Fibroblast of the aortic adventitia (primary cell): ENCODE measurements at regions not wholly inside any gene's neighbourhood (a gene's known extent, or its start where the extent isn't known, plus 50 kb on each side); places are given as distances from the start of the nearest gene placed in this dataset.
"Not testable (repeated sequence)": the region's sequence is repeated elsewhere in the genome, so short reads cannot be mapped to it uniquely, and the experiment has no call there.

ENCODE experiments used
- DNase-seq: peaks from one replicate; pipeline ENCODE4 v3.0.0-alpha.2; 2010; ENCODE audit warnings: low read depth
- H3K4me3 ChIP-seq: 2 replicates; pipeline ENCODE4 v1.5.1; 2011; ENCODE audit warnings: low read depth, mild to moderate bottlenecking, control low read depth, low read length, moderate library complexity
- TF ChIP-seq, protein P1 (sequence below): IDR thresholded peaks from 2 replicates; pipeline ENCODE4 v1.5.1; 2011; ENCODE audit warnings: mild to moderate bottlenecking, low read length, control low read depth, inconsistent platforms; ENCODE audit not compliant: insufficient read depth

DNA sequence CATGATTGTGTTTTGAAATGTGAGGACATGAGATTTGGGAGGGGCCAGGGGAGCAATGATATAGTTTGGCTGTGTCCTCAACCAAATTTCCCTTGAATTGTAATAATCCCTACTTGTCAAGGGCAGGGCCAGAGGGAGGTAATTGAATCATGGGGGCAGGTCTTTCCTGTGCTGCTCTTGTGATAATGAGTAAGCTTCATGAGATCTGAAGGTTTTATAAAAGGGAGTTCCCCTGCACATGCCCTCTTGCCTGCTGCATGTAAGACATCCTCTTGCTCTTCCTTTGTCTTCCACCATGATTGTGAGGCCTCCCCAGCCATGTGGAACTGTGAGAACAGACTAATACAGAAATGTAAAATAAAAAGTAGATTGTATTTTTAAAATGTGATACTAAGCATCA lies 1294.9 kb downstream of the ADGRL3 start:
- no peak overlapping the region for H3K4me3 ChIP-seq
- TF ChIP-seq, protein P1, sequence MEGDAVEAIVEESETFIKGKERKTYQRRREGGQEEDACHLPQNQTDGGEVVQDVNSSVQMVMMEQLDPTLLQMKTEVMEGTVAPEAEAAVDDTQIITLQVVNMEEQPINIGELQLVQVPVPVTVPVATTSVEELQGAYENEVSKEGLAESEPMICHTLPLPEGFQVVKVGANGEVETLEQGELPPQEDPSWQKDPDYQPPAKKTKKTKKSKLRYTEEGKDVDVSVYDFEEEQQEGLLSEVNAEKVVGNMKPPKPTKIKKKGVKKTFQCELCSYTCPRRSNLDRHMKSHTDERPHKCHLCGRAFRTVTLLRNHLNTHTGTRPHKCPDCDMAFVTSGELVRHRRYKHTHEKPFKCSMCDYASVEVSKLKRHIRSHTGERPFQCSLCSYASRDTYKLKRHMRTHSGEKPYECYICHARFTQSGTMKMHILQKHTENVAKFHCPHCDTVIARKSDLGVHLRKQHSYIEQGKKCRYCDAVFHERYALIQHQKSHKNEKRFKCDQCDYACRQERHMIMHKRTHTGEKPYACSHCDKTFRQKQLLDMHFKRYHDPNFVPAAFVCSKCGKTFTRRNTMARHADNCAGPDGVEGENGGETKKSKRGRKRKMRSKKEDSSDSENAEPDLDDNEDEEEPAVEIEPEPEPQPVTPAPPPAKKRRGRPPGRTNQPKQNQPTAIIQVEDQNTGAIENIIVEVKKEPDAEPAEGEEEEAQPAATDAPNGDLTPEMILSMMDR, result no peak

DNA sequence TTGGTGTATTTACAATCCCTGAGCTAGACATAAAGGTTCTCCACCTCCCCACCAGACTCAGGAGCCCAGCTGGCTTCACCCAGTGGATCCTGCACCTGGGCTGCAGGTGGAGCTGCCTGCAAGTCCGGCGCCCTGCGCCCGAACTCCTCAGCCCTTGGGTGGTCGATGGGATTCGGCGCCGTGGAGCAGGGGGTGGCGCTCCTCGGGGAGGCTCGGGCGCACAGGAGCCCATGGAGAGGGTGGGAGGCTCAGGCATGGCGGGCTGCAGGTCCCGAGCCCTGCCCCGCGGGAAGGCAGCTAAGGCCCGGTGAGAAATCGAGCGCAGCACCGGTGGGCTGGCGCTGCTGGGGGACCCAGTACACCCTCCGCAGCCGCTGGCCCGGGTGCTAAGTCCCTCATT lies 1291.6 kb downstream of the ADGRL3 start:
- not testable (repeated sequence) for H3K4me3 ChIP-seq, DNase-seq

More for the DNA sequence above, 1294.9 kb downstream of the ADGRL3 start:
- DNase-seq, result no peak

DNA sequence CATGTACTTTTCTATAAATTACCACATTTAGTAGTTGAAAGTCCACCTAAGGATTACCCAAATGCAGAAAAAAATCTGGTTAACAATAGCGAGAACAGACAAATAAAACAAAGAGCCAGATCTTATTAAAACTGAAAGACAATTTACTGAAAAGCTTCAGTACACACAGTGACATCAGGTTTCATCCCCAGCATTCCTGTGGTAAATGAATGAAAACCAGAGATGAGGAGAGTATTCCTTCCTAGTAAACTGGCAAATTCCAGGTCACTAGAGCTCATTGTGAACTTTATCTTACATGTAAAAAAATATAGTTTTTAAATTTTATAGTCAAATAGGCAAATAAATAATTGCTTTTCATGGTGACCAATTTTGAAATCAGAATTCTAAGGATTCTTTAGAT lies 1290.5 kb downstream of the ADGRL3 start:
- no peak for DNase-seq
- no peak overlapping the region for H3K4me3 ChIP-seq
- TF ChIP-seq, protein P1, result no peak

DNA sequence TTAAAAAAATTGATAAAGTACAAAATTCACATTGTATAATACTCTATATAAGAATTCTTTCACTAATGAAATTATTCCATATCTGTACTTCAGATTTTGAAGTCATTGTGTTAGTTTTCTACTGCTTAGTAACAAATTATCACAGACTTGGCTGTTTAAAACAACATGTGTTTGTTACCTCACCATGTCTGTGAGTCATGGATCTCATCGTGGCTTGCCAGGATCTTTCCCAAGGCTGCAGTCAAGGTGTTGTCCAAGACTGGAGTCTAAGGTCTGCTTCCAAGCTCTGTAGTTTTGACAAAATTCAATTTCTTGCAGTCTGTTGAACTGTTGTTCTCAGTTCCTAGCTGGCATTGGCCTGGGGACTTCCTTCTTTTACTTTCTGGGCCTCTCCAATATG lies 1286.9 kb downstream of the ADGRL3 start:
- TF ChIP-seq, protein P1, result no peak
- no peak overlapping the region for H3K4me3 ChIP-seq
- no peak for DNase-seq

DNA sequence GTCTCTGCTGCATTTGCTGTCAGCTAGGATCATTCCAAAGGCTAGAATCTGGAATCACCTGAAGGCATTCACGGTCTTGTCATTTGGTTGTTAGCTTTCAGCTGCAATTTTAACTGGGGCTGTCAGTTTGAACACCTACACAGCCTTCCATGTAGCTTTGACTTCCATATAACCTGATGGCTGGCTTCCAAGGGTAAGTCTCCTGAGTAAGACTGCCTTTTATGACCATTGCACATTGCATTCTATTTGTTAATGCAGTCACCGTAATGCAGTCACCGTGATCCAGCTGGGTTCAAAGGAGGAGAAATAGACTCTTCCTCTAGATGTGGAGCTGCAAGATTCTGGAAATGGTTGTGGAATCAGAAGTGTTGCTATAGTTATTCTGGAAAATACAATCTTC lies 1284.2 kb downstream of the ADGRL3 start:
- TF ChIP-seq, protein P1, result no peak
- no peak overlapping the region for H3K4me3 ChIP-seq
- DNase-seq, result no peak

DNA sequence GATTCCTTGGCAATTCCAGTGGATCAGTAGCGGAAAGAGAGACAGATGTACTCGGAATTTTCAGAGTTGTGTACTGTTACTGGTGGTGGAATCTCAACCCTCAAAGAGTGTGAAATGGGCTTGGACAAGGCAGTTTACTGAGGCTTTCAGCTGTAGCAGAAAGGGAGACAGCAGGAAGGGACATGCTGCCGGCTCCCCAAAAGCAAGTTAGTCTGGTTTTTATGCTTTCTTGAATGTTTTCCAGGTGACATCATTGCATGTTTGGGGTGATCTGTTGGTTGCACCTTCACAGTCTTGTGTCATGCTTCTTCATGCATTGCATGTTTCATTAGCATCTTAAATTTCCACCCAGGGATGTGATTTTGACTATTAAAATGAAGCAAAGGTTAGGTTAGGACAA lies 1282.2 kb downstream of the ADGRL3 start:
- TF ChIP-seq, protein P1, result no peak
- no peak overlapping the region for H3K4me3 ChIP-seq

DNA sequence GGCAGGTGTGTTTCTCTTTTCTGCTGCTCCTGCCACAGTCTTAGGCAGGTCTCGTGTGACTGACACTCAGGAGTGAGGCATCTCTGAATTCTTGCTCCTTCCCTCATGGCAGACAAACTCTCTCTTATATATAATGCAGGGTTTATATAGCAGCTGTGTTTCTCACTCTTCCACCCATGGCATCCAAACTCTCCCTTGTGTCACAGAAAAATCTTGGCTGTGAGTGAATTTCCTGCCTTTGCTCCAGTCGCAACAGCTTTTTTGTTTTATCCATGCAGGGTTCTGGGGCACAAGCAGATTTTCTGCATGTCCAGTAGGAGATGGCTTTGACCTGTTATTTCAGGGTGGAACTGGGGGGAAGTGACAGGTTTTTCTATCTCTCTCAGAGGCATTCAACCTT lies 1275.5 kb downstream of the ADGRL3 start:
- no peak overlapping the region for H3K4me3 ChIP-seq
- TF ChIP-seq, protein P1, result no peak
- no peak for DNase-seq

More for the DNA sequence above, 1282.2 kb downstream of the ADGRL3 start:
- DNase-seq, result no peak
